Stimulated activated CD4-positive, alpha-beta T cell treated with anti-CD3 and anti-CD28 coated beads, Interleukin-12 subunit alpha, Interleukin-12 subunit beta, amount 100 ng/mL, for 48 hours (primary cell): ENCODE measurements at regions not wholly inside any gene's neighbourhood (a gene's known extent, or its start where the extent isn't known, plus 50 kb on each side); places are given as distances from the start of the nearest gene placed in this dataset.
"Not testable (repeated sequence)": the region's sequence is repeated elsewhere in the genome, so short reads cannot be mapped to it uniquely, and the experiment has no call there.

Experiments used
- DNase-seq, 3 donors: peaks; one replicate each; pipeline ENCODE4 v3.0.0-alpha.2; 2020; ENCODE audit warnings: low read depth in 2 of 3, low spot score in 1 of 3

DNA sequence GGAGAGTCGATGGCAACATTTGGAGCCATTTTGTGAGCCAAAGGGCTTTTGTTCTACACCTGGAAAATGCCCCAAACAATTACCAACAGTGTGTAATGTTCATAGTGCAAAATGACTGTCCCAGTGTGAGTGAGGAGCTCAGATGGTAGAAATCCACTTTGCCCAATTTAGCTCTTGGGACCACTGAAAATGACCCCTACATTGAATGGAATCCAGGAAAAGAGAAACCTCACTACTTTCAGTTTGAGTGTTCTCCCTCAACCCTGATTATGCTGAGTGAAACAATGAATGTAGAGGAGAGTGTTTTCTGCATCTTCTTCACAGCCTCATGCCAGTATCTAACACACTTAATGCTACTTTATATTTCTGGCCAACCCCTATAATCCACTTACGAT, 84.9 kb upstream of the NRN1 start:
- DNase-seq: no peak

- no peak for DNase-seq
Observed at GRCh38 chr6:6090861-6091607, 84.3 kb upstream of the NRN1 start.

GRCh38 chr6:6085928-6086668, 79.4 kb upstream of the NRN1 start:
- no peak for DNase-seq

GRCh38 chr6:6080975-6081374, 74.2 kb upstream of the NRN1 start:
- DNase-seq: no peak

GRCh38 chr6:6074190-6074589, 67.5 kb upstream of the NRN1 start:
- DNase-seq: no peak

DNA sequence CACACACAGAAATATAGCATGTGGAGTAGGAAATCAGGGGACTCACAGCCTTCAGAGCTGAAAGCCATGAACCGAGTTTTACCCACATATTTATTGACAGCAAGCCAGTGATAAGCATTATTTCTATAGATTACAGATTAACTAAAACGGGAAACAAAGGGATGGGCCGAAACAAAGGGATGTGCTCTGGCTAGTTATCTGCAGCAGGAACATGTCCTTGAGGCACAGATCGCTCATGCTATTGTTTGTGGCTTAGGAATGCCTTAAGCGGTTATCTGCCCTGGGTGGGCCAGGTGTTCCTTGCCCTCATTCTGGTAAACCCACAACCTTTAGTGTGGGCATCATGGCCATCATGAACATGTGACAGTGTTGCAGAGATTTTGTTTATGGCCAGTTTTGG, 61.4 kb upstream of the NRN1 start:
- not testable (repeated sequence) for DNase-seq

GRCh38 chr6:6058054-6058444, 51.3 kb upstream of the NRN1 start:
- no peak for DNase-seq

- peak in 1 of 3 donors; percentile 27 for DNase-seq
Observed at GRCh38 chr6:6057442-6058053, 50.8 kb upstream of the NRN1 start.
